Upper lobe of left lung (tissue), 4 donors: ENCODE measurements at regions not wholly inside any gene's neighbourhood (a gene's known extent, or its start where the extent isn't known, plus 50 kb on each side); places are given as distances from the start of the nearest gene placed in this dataset.

Experiments used
- POLR2A ChIP-seq, 4 donors: fragments of 450-650 bp; IDR thresholded peaks; one replicate each; pipeline ENCODE4 v1.5.1; 2016 to 2017; ENCODE audit warnings: antibody characterized with exemption in 4 of 4, mild to moderate bottlenecking in 2 of 4
- POLR2AphosphoS5 ChIP-seq, 2 donors: sonication (generic); formaldehyde crosslinking; IDR thresholded peaks; one replicate each; pipeline ENCODE4 v1.5.1; 2017; ENCODE audit warnings: antibody characterized with exemption in 2 of 2
- TF ChIP-seq, protein P1 (sequence below), 6 experiments: fragments of 450-650 bp in 4 of 6; fragments of 200-600 bp in 2 of 6; sonication (generic) in 2 of 6; IDR thresholded peaks; one replicate each; pipeline ENCODE4 v1.5.1; 2016 to 2019; ENCODE audit warnings: antibody characterized with exemption in 6 of 6

DNA sequence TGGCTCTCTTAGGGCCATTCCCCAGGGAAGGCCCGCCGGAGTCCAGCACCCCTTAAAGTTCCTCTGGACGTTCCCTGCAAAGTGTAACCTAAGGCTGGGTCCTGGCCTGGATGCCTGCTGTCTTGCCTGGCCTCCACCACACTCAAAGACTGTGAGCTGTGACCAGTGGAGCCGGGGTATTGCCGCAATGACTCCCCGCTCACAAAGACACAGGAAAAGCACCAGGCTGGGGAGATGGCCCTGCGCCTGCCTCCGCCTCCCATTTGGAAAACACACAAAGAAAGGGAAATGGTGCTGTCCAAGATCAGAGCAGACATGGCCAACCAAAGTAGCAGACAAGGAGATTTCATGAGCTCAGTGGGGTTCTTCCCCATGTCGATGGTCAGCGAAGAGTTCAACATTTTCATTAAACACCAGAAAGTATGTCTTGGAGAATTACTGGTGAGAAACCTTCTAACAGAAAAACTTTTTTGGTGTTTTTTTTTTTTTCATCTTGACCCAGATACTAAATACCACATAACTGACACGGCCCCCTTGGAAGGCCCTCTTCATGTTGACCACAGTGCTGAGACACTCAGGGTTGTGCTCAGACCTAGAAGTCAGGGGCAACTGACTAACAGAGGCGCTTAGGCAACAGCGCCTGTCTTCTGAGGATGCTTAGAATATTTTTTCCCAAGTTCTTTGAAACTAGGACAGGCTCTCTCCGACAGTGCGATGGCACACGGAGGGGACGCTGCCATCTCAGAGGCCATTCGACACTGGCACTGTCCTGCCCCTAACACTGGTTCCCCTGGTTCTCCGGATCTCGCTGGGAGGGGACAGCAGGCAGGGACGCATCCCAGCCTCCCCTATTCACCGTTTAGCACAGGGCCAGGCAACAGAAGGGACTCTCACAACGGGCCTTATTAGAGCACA is 226.4 kb upstream of the ID2 start:
- TF ChIP-seq, protein P1, sequence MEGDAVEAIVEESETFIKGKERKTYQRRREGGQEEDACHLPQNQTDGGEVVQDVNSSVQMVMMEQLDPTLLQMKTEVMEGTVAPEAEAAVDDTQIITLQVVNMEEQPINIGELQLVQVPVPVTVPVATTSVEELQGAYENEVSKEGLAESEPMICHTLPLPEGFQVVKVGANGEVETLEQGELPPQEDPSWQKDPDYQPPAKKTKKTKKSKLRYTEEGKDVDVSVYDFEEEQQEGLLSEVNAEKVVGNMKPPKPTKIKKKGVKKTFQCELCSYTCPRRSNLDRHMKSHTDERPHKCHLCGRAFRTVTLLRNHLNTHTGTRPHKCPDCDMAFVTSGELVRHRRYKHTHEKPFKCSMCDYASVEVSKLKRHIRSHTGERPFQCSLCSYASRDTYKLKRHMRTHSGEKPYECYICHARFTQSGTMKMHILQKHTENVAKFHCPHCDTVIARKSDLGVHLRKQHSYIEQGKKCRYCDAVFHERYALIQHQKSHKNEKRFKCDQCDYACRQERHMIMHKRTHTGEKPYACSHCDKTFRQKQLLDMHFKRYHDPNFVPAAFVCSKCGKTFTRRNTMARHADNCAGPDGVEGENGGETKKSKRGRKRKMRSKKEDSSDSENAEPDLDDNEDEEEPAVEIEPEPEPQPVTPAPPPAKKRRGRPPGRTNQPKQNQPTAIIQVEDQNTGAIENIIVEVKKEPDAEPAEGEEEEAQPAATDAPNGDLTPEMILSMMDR (IDR thresholded peaks at IDR 0.05) = no peak
- TF ChIP-seq POLR2A (IDR thresholded peaks at IDR 0.05) (no peak), POLR2AphosphoS5 (IDR thresholded peaks at IDR 0.05) (no peak)
